ENCODE measurements at regions not wholly inside any gene's neighbourhood (a gene's known extent, or its start where the extent isn't known, plus 50 kb on each side); places are given as distances from the start of the nearest gene placed in this dataset.

DNA sequence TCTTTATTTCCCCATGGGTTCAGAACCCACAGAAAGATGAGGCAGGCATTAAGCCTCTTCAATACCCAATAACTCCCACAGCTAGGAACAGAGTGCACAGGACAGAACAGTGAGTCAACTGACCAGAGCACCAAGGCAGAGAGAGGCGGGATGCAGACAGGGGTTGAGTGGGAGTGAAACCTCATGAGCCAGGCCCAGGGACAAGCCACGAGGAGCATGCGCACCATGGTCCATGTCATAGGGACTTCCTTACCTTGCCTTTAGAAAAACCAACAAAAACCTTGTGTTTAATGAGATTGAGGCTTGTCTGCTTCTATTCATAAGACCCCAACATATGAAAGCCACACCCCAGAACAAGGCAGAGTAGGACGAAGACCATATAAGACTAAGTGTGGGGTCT, 330.6 kb downstream of the DEPDC1B start:
- DNase-seq: no peak

DNA sequence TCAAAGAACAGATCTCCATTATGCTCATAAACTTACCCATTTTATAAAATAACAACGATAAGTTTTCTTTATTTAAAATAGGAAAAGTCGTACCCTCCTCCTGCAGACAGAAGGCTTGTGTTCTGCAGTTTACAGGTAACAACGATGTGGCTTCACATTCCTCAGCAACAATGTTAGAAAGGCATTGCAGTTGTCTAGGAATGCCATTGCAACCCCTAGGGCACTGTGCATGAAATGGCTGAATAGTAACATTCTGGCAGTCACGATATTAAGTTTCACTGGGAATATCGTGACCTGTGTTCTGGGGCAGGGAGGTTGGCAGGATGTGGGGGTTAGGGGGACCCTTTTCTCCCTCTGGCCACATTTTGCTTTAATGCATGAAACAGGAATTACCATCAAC, 331.9 kb downstream of the DEPDC1B start:
- DNase-seq: no peak

DNA sequence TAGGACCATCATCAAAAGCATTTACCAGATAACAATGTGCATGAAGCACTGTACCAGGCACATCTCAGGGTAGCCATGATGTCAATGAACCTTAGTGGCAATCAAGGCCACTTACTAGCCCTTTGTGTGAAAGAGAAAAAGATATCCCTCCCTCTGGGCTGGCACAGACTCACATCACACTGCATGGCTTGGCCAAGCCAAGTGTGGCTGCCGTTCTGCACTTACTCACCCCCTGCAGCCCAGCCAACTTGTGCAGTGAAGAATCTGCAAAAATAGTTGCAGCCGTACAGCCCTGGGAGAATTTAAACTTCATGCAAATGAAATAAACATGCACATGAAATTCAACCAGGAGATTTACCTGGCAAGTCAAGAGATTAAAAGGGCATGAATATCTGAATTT, 333.5 kb downstream of the DEPDC1B start:
- DNase-seq: no peak

DNA sequence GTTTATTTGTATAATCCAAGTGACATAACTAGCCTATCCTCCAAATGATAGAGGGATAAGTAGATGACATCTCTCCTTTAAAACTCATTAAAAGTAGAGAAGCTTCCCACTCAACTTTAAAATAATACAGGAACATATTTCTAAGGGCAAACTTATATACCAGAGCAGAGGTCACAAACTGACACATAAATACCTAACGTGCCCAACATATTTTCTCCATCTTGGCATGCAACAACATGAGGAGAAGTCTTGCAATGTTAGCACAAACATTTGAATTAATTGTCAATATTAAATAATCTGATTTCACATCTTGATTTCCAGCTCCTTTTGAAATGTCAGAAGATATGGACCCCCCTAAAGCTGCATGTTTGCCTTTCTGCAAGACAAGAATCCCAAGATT, 335.0 kb downstream of the DEPDC1B start:
- no peak for DNase-seq

DNA sequence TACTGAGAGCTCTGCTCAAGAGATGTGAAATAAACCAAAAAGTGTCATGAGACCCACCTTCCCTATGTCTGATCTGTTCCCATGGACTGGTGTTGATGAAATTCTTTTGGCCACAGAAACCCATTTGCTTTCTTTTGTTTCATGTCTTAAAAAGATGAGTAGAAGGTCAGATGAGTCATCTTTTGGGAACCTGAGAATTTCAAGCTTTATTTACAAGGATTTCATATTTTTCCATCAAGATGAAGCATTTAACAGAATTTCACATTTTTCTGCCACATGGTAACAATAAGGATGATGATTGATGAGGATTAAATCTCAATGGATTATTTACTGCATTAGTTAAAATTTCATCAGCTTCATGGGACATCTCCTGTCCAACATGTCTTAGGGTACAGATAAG, 337.8 kb downstream of the DEPDC1B start:
- no peak for DNase-seq

DNA sequence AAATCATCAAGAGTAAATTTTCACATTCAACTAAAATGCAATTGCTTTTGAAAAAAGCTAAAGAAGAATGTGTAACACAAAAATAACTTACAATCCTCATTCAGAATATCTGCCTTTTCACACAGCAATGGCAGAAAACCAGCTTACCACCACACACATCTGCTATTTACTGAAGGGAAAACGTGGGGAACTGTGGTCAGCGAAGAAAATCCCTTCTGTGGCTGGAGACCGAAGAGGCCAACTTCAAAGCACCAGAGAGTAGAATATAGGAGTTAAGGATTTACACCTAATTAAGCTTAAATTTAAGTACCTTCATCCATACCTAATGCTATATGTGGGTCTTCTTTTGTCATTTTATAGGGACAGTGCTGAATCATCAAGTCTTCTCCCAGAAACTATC, 339.6 kb downstream of the DEPDC1B start:
- DNase-seq: no peak

DNA sequence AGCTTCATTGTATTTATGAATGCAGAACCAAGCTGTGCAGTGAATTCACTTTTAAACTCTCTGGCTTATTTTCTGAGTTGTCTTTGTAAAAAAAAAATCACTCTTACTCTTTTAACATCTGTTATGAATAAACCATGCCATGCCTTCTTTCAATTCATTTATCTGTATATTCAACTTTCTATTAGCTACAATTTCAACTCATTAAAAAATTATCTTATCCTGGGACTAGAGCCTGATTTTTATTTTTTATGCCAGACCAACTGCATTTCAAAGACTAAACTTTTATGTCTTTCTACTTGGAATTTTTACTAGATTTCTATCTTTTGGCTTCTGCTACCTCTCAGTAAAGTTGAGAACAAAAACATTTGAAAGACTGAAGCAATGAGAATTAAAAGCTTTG, 342.7 kb downstream of the DEPDC1B start:
- DNase-seq: no peak

DNA sequence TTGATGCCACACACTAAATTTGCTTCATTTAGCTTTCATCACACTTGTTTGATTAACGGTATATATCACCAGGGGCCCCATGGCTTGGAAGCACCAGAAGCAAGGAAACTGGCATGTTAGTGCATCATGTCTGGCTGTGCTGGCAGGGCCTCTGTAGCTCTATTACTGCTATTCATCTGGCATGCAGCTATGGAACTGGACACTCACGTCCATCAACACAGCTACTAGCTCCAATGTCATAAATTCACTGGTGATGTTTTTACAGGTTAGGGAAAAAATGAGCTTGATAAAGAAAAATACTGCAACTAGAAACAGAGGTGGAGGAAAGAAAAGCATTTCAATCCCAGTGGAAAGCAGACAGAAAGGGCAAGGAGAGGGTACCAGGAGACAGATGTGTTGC, 343.2 kb downstream of the DEPDC1B start:
- DNase-seq: no peak

DNA sequence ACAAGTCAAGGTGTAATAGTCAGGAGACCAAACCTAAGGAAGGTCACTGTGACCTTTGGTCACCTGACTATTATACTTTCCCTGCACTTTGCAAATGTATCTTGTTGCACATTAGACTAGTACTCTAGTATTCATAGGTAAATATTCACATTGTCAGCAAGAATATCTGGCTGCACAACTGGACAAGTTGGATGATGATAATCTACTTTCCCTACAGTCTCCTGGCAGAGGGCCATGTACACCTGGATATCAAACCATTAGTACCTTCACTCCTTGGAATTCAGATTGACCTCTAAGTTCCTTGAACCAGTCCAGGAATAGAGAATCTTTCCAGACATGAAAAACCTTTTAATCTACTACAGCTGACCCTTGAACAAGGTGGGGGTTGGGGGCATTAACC, 344.8 kb downstream of the DEPDC1B start:
- DNase-seq: no peak

DNA sequence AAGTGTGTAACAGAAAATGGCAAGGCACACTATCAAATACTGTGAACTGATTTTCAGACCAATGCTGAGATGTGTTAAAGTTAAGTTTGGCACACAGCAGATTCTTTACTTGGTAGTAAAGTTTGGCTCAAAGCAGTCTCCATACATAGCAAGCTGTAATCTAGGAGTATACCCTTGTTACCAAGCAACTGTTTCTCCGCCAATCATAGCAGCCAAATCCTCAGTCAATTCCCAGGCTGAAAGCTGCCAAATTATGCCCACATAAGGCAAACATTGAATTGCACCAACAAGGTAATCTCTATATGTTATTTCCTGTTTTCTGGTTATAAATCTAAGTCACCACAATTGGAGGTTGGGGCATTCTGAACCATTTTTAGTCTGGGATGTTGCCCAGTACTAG, 345.7 kb downstream of the DEPDC1B start:
- no peak for DNase-seq

DNA sequence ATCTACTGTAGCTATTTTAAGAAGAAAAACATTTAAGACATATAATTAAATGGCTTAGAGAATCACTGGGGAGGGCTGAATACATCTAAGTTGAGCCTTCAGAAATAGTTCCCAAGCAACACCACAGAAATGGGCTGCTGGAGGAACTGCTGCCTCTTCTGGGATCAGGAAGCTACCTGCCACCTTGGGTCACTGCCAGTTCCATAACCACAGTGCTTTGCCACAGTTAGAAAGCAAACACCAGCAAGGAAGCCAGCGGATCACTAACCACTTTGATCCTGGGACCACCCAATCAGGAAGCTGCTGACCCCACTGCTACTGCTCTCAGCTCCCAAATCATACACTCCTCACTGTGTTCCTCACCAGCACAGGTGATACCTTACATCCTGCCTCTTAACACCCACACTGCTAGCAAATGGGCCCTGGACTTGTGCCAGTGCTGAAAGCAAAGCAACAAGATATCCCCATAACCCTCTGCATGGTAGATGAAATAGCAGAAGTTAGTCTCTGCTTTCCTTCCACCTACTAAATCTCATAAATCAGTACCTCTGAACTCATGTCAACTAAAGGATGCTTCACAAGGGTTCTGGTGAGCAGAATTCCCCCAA, 346.9 kb downstream of the DEPDC1B start:
- DNase-seq: no peak

DNA sequence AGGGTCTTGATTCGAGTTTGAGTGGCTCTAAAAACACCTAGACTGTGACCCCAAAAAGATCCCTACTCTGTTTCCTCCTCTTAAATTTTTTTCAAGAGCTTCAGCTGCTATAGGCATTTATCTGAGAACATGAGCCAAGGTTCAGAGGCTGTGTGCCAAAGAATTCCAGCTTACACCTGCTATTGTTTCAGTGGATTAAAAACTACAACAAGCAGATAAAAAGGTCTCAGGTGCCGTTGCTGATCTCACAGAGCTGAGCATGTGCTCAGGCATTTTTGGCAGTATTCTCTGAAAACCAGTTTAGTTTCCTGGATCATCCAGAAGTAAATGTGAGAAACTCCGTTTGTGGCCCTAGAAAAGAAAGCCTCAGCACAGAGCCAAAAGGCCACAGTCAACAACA, 349.2 kb downstream of the DEPDC1B start:
- no peak for DNase-seq

DNA sequence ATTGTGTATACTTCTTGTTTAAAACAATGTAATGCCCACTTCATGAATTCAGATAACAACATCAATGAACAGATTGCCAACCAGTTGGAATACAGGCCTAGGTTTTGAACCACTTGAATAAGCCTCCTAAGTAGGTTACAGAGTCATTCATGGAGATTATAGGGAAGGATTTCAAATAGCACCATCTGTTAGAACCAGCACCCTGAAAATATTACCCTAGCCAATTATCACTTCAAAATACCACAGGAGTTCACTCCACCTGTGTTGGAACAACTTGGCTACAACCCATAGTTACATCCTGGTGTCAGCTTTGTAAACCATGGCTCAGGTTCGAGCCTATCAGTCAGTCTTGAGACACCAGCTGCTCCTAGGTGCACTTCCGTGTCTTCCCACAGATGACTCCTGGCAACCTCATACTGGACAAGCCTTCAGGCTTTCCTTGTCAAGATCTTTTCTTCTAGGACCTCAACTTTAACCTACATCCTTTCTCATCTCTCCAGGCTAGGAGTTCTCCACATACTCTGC, 350.0 kb downstream of the DEPDC1B start:
- no peak for DNase-seq

DNA sequence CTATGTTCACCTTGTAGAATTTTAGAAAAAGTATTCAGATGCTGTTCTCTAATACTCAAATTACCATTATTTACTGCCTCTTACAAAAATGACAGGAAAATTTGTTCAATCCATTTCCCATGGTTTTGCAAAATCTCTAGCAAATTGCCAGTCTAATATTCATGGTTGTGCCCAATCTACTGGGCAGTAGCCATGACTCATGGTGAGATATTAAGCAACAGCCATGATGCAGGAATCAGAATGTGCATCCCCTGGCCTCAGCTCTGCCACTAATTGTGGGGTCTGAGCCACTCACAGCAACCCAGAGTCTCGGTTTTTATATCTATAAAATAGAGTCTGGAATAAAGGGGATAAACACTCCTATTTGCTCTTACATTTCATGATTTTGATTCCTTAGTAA, 353.6 kb downstream of the DEPDC1B start:
- DNase-seq: no peak

DNA sequence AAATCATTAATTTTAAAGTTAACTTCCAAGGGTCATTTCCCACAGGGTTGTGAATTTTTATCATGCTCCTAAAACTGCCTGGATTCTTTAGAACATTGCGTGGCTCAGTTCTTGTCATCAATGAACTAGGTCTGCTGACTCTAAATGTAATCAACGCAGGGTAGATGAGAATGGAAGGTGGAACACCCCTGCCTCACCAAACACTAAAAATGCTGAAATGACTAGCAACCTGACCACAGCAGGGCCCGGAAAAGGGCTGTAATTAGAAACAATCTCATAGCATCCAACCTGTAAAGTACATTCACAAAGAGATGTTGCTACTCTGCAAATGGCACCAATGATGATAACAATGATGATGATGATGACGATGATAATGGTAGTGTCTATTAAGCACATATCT, 356.9 kb downstream of the DEPDC1B start:
- DNase-seq: no peak

DNA sequence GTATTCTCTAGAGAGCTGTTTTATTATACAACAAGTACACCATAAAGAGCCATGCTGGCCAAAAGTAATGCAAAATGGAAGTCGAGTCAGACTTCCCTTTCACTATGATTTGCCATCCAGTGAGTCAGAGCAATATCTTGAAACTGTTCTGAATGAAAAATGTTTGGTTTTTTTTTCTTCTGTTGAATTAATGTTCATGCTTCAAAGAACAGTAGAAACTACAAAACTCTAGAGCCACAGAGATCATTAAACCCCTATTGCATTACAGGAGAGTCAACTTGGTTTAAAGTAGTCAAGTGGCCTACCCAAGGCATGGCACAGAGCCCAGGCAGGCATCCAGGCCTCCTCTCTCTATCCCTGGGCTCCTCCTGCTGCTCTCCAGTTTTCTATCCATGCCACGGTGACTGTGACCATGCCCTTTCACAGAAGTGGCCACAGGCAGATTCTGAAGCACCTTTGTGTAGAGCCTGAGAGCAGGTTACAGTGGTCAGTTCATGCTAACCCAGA, 358.9 kb downstream of the DEPDC1B start:
- no peak for DNase-seq

DNA sequence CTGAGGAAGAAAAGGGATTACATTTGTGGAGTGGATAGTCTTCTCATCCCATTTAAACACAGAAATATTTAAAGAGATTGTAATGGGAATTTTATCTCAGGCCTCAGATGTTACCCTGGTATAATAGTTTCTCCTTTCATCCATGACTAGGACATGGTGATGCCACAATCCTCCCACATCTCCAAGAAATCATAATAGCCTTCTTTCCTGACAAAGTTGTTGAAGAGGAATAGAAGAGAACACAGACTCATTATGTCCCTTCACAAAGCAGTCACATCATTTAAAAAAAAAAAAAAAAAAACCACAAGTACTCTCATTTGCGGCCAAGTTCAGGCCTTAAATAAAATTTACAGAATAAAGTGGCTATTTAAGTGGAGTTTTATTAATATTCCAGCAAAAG, 359.6 kb downstream of the DEPDC1B start:
- DNase-seq: no peak

DNA sequence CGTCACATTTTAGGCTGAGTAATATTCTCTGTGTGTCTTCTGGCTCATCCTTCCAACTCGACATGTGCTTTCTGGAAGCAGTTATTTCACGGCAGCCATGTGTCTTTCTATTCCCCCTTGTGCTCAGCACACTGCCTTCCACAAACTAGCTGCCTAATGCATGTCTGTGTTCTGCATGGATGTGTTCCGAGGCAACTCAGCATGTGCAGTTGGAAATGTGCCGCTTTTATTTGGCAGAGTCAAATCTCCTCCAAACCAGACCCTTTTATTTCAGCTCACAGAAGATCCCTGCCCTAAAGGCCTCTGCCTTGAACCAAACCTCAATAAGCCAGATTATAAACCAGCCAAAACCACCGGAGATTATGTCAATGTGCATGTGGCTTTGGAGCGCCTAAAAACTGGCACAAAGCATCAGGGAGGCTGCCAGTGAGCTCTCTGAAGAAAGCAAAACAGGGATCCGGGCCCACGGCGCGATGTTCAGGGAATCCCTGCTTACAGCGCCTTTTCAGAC, 360.2 kb downstream of the DEPDC1B start:
- DNase-seq: no peak

DNA sequence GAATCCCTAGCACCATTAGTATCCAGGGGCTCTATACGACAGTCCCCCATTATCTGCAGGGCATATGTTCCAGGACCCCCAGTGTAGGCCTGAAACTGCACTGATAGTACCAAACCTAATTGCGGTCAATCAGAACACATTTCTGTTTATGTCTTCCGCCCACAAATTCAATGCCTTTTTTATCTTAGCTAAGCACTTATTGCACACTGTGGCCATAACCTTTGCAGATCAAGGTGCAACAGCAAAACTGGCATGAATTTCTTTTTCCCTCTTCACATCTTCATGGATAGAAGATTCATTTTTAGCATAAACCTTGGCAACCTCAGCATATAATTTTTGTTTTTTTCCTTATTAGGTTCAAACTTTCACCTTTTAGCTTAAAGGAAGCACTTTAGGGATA, 361.1 kb downstream of the DEPDC1B start:
- no peak for DNase-seq

DNA sequence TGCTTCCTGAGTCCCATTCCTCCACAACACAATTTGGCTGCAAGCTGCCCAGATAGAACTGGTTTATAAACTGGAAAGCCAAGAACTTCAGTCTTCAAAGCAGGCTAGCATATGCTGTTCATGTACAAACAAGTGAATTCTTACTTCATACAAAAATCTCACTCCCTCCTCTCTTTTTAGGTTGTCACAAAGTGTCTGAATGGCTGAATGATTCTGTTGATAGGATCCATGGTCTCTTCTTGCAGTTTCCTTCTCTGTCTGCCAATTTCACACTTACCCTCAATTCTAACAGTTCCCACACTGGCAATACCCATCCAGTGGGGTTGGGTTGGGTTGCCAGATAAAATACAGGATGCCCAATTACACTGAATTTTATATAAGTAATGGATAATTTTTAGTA, 363.5 kb downstream of the DEPDC1B start:
- DNase-seq: no peak

DNA sequence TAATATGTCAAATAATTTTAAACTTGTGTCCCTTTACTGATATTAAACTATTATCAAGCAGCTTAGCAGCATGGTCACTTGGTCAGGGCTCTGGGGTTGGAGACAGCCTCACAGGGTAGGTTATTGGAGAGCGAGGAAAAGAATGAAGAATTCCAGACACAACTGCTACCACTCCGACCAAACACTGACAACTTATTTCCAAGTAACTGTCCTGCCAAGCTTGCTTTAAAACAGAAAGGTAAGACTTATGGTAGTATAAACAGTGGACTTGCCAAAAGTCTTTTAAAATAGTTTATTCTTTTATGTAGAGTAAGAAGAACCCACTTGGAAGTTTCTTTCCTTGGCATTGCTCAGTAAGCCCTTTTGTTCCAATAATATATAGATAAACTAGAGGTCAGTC, 364.1 kb downstream of the DEPDC1B start:
- no peak for DNase-seq

DNA sequence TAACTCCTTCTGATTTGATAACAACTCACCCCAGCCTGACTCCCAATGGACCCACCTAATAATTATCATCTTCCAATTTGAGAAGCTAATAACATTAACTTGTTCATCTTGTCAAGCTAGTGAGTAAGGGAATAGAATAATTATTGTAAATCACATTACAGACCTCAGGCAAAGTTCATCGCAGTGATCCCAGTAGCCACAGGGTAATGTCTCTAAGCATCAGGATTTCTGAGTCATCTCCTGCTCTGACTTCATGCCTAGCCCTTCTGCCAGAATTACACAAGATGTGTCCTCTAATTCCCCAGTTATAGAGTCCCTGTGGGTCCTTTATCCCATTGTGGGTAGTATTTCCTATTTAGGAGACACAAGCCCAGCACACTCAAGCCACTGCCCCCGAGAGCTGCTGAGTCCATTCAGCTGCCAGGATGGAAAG, 365.7 kb downstream of the DEPDC1B start:
- no peak for DNase-seq

DNA sequence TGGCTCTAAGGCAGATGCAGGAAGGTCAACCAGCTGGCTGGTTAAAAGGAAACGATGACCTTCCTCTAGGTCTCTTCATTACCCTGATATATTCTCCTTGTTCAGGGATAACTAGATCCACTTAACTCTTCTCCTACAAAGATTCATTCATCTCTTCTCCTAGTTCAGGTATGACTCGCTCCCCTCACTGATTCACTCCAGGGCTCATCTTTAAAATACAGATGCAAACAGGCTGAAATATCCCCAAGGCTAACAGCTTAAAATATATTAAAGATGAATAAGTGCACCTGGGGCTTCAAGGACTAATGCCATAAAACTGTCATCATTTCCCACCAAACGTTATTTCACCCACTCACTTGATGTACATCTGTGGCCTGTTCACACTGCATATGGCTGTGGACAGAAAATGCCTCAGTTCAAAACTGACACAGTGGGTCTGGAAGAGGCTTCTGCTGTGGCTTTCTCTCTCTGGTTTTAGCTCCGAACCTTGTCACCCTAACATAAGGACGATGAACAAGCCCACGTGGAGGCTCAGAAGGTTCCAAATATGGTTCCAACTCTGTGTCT, 366.9 kb downstream of the DEPDC1B start:
- DNase-seq: no peak

DNA sequence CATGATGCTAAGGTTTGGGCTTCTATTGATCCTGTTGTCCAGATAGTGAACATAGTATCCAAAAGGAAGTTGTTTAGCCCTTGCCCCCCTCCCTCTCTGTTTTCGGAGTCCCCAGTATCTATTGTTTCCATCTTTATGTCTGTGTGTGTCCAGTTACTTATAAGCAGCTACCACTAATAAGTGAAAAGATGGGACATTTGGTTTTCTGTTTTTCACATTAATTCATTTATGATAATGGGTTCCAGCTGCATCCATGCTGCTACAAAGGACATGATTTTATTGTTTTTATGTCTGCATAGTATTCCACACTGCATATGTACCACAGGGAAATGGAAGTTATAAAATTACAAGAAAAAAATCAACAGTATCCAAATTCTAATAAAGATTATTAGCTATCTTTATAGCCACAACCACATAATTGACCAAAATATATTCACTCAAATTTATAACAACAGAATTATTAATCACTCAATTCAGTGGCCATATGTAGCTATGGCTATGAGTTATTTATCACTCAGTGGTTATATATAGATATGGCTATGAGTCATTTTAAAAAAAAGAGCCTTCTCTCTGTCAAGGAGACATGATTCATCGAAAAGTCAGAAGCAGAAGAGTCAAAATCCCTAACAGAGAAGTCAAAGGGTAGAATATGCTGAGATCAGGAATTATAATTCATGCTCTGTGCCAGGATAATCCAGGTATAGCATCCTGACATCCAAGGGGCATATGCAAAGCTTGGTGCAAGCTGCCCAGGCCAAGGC, 367.5 kb downstream of the DEPDC1B start:
- no peak for DNase-seq

Data from GDM1 (cell line).